ENCODE measurements at regions not wholly inside any gene's neighbourhood (a gene's known extent, or its start where the extent isn't known, plus 50 kb on each side); places are given as distances from the start of the nearest gene placed in this dataset.
"Not testable (repeated sequence)": the region's sequence is repeated elsewhere in the genome, so short reads cannot be mapped to it uniquely, and the experiment has no call there.

- no peak overlapping the region for H3K4me3 ChIP-seq (ENCODE audit: low read depth, low read length)
- no peak for TF ChIP-seq CTCF (IDR thresholded peaks at IDR 0.05; ENCODE audit: control insufficient read depth, extremely low read depth, insufficient read depth)
- DNase-seq (ENCODE audit: low read depth): no peak
These were observed 170.0 kb upstream of the RPL34 start for GRCh38 chr4:108450236-108450898.

GRCh38 chr4:108449129-108449528 lies 171.2 kb upstream of the RPL34 start:
- DNase-seq (ENCODE audit: low read depth): no peak

GRCh38 chr4:108446556-108446955 lies 173.8 kb upstream of the RPL34 start:
- DNase-seq (ENCODE audit: low read depth): no peak
- TF ChIP-seq CTCF (IDR thresholded peaks at IDR 0.05; ENCODE audit: control insufficient read depth, extremely low read depth, insufficient read depth): no peak
- no peak overlapping the region for H3K4me3 ChIP-seq (ENCODE audit: low read depth, low read length)

More at GRCh38 chr4:108449129-108449528, 171.2 kb upstream of the RPL34 start:
- TF ChIP-seq CTCF (IDR thresholded peaks at IDR 0.05; ENCODE audit: control insufficient read depth, extremely low read depth, insufficient read depth): no peak
- no peak overlapping the region for H3K4me3 ChIP-seq (ENCODE audit: low read depth, low read length)

GRCh38 chr4:108445716-108446115 lies 174.7 kb upstream of the RPL34 start:
- H3K4me3 ChIP-seq (ENCODE audit: low read depth, low read length): no peak overlapping the region
- no peak for TF ChIP-seq CTCF (IDR thresholded peaks at IDR 0.05; ENCODE audit: control insufficient read depth, extremely low read depth, insufficient read depth)
- DNase-seq (ENCODE audit: low read depth): no peak

- TF ChIP-seq CTCF (IDR thresholded peaks at IDR 0.05; ENCODE audit: control insufficient read depth, extremely low read depth, insufficient read depth): no peak
- H3K4me3 ChIP-seq (ENCODE audit: low read depth, low read length): no peak overlapping the region
- no peak for DNase-seq (ENCODE audit: low read depth)
These were observed 176.8 kb upstream of the RPL34 start for GRCh38 chr4:108443585-108443984.

- TF ChIP-seq CTCF (IDR thresholded peaks at IDR 0.05; ENCODE audit: control insufficient read depth, extremely low read depth, insufficient read depth): no peak
- no peak for DNase-seq (ENCODE audit: low read depth)
These were observed 186.5 kb upstream of the RPL34 start for GRCh38 chr4:108433832-108434231.

GRCh38 chr4:108433394-108433793 lies 187.0 kb upstream of the RPL34 start:
- not testable (repeated sequence) for H3K4me3 ChIP-seq (ENCODE audit: low read depth, low read length); DNase-seq (ENCODE audit: low read depth)

More at GRCh38 chr4:108433832-108434231, 186.5 kb upstream of the RPL34 start:
- no peak overlapping the region for H3K4me3 ChIP-seq (ENCODE audit: low read depth, low read length)

All from LNCaP clone FGC (cell line).